BLaER1 (cell line): ENCODE measurements at regions not wholly inside any gene's neighbourhood (a gene's known extent, or its start where the extent isn't known, plus 50 kb on each side); places are given as distances from the start of the nearest gene placed in this dataset.
"Not testable (repeated sequence)": the region's sequence is repeated elsewhere in the genome, so short reads cannot be mapped to it uniquely, and the experiment has no call there.

Source experiments
- H3K27ac ChIP-seq: shearing (Covaris generic); formaldehyde crosslinking; 2 replicates; pipeline ENCODE4 v1.8.1; 2022
- H3K27me3 ChIP-seq: shearing (Covaris generic); formaldehyde crosslinking; 2 replicates; pipeline ENCODE4 v1.8.1; 2022
- H3K36me3 ChIP-seq: shearing (Covaris generic); formaldehyde crosslinking; 2 replicates; pipeline ENCODE4 v1.8.1; 2022
- H3K4me1 ChIP-seq: shearing (Covaris generic); formaldehyde crosslinking; 2 replicates; pipeline ENCODE4 v1.8.1; 2022
- H3K4me2 ChIP-seq: shearing (Covaris generic); formaldehyde crosslinking; 2 replicates; pipeline ENCODE4 v1.8.1; 2022
- H3K4me3 ChIP-seq: shearing (Covaris generic); formaldehyde crosslinking; 2 replicates; pipeline ENCODE4 v1.8.1; 2022
- H3K9ac ChIP-seq: shearing (Covaris generic); formaldehyde crosslinking; 2 replicates; pipeline ENCODE4 v1.8.1; 2022
- H3K9me3 ChIP-seq: shearing (Covaris generic); formaldehyde crosslinking; 2 replicates; pipeline ENCODE4 v1.8.1; 2022
- H4K20me1 ChIP-seq: shearing (Covaris generic); formaldehyde crosslinking; 2 replicates; pipeline ENCODE4 v1.8.1; 2022
- Cebpa-rat ChIP-seq: shearing (Covaris generic); IDR thresholded peaks from 2 replicates; pipeline ENCODE4 v1.8.1; 2022

DNA sequence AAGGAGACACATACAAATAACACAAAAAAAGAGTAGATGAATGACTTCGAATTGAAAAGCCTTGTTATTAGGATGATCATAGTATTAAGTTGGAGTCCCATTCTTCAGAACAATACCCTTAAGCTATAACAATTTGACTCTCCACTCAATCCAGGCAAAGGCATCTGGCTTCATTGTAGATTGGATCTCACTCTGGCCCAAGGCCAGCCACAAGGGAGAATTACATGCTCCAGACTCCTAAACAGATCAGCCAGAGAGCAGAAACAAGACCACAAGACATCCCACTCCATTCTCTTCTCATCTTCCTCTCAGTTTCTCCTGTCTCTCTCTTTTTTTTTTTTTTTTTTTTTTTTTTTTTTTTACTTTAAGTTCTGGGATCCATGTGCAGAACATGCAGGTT, 213.9 kb downstream of the DHX15 start:
- Histone ChIP-seq H3K36me3 (no peaks in the 10 kb centered on the region), H3K27ac (no peak overlapping the region), H4K20me1 (no peaks in the 10 kb centered on the region), H3K9ac (no peak overlapping the region), H3K9me3 (no peaks in the 10 kb centered on the region), H3K4me1 (no peaks in the 10 kb centered on the region), H3K4me2 (no peak overlapping the region), H3K27me3 (no peaks in the 10 kb centered on the region), H3K4me3 (no peak overlapping the region)
- TF ChIP-seq Cebpa-rat: no peak

DNA sequence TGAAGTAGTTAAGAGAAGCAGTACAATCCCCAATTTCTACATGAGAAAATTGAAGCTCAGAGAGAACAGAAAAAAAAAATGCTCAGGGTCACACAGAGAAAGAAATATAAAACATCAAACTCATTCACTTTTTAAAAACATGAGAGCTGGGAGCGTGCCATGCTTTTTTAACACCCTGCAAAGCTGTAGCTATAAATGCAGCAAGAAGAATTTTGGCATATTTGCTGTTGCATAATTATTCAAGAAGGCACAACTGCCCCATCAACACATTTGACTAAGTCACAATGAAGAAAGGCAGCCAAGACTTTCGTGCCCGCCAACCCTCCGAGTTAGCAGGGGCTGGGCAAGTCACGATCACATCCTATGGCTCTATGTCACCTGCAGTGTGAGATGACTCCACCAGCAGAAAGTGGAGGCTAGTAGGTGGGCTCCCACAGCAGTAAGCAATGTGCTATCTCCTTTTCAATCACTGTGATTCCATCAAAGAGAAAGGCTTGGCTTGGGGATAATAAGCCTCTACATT, 214.8 kb downstream of the DHX15 start:
- Histone ChIP-seq H3K4me2 (no peak overlapping the region), H3K4me1 (no peaks in the 10 kb centered on the region), H3K9me3 (no peaks in the 10 kb centered on the region), H3K27me3 (no peaks in the 10 kb centered on the region), H3K9ac (no peak overlapping the region), H4K20me1 (no peaks in the 10 kb centered on the region), H3K36me3 (no peaks in the 10 kb centered on the region), H3K4me3 (no peak overlapping the region), H3K27ac (no peak overlapping the region)
- no peak for TF ChIP-seq Cebpa-rat

DNA sequence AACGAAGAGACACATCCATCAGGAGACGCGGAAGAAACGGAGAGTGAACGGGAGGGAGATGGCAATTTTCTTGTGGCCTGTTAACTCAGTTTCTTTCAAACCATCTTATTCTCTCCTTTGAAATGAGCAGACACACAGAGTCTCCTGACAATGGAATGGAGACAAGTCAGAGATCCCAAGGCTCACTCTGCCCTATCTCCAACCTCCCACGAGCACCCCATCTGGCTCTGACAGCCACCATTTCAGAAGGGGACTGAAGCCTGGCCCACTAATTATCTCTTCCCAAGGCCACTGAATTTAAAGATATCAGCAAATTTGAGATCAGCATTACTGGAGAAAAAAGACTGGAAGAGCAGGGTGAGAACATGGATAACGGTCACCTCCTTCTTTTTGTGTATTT, 215.6 kb downstream of the DHX15 start:
- Histone ChIP-seq H4K20me1 (no peaks in the 10 kb centered on the region), H3K9ac (no peak overlapping the region), H3K4me3 (no peak overlapping the region), H3K27ac (no peak overlapping the region), H3K9me3 (no peaks in the 10 kb centered on the region), H3K4me2 (no peak overlapping the region), H3K27me3 (no peaks in the 10 kb centered on the region), H3K4me1 (no peaks in the 10 kb centered on the region), H3K36me3 (no peaks in the 10 kb centered on the region)
- no peak for TF ChIP-seq Cebpa-rat

DNA sequence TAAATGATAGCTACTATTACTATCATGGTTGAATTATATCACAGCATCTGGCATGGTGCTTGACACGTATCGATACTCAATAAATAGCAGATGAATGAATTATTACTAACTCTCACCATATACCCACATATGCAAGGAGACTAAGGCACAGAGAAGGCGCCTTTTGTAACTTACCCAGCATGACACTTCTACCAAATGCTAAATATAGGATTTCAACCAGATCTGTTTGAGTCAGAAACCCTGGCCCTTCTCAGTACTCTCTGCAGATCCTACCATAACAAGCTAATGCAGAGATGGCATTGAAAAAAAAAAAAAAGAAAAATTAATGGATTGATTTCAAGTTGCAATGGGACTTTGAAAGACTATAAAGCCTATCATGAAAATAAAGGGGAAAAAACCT, 219.5 kb downstream of the DHX15 start:
- Histone ChIP-seq H3K4me2 (no peak overlapping the region), H4K20me1 (no peaks in the 10 kb centered on the region), H3K4me1 (no peaks in the 10 kb centered on the region), H3K36me3 (no peaks in the 10 kb centered on the region), H3K9ac (no peak overlapping the region), H3K27me3 (no peaks in the 10 kb centered on the region), H3K9me3 (no peaks in the 10 kb centered on the region), H3K27ac (no peak overlapping the region), H3K4me3 (no peak overlapping the region)
- TF ChIP-seq Cebpa-rat: no peak

DNA sequence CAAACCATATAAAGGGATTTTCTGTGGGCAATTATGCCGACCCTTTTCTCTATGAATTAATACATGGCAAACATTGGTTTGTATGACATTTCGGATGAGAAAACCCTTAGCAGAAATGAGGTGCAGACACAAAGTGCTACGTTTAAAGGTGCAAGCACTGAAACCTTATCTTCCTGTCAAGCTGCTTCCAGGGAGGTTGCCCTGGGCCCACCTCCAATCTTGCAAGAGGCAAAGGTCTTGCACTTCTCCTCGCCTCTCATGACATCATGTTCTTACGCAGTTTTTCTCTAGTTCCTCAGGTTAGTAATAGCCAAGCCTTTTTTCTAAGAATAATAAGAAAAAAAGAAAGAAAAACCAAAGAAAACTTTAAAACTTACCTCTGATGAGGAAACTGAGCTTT, 220.1 kb downstream of the DHX15 start:
- H3K36me3 ChIP-seq: no peaks in the 10 kb centered on the region
- no peaks in the 10 kb centered on the region for H3K27me3 ChIP-seq
- H3K4me2 ChIP-seq: no peak overlapping the region
- no peaks in the 10 kb centered on the region for H3K4me1 ChIP-seq
- no peak for TF ChIP-seq Cebpa-rat
- H3K27ac ChIP-seq: no peak overlapping the region
- H3K9me3 ChIP-seq: no peaks in the 10 kb centered on the region
- H3K9ac ChIP-seq: no peak overlapping the region
- no peaks in the 10 kb centered on the region for H4K20me1 ChIP-seq
- H3K4me3 ChIP-seq: no peak overlapping the region

DNA sequence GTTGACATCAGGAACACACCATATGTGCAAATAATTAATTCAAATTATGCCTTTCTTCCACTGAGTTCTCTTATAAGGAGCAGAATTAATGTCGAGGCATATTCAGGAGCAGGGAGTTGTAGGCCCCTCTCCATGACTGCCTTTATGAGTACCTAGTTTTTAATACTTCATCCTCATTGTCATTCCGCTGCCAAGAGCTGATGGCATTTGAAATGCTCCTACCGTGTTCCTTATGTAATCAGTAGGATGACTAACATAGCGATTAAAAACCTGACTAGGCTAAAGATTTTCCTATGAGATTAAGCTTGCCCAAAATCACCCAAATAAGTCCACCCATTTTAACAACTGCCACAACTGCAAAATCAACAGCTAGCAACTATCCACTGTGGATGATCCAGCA, 220.6 kb downstream of the DHX15 start:
- no peak for TF ChIP-seq Cebpa-rat
- Histone ChIP-seq H3K9me3 (no peaks in the 10 kb centered on the region), H3K4me2 (no peak overlapping the region), H3K4me3 (no peak overlapping the region), H3K27ac (no peak overlapping the region), H3K4me1 (no peaks in the 10 kb centered on the region), H3K27me3 (no peaks in the 10 kb centered on the region), H3K9ac (no peak overlapping the region), H3K36me3 (no peaks in the 10 kb centered on the region), H4K20me1 (no peaks in the 10 kb centered on the region)

DNA sequence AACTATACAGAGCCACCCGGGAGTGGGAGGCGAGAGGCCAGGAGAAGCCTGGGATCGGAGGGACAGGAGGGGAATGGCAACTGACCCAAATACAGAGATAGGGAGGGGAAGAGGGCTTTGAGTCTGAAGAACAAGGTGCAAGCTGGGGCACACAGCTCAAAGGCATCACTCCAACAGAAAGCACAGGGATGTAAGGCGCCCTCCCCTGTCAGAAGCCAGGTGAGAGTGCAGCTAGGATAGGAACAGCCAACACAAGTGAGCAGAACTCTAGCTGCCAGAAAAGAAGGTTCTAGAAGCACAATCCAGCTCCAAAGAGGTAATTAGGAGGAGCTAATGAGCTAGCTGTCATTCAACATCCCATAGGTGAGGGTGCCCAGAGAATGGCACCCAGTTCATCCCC, 232.2 kb downstream of the DHX15 start:
- no peak overlapping the region for H3K4me3 ChIP-seq
- H3K36me3 ChIP-seq: no peaks in the 10 kb centered on the region
- no peak overlapping the region for H3K4me2 ChIP-seq
- H3K9ac ChIP-seq: no peak overlapping the region
- no peaks in the 10 kb centered on the region for H3K27me3 ChIP-seq
- TF ChIP-seq Cebpa-rat: no peak
- H4K20me1 ChIP-seq: no peaks in the 10 kb centered on the region
- no peaks in the 10 kb centered on the region for H3K9me3 ChIP-seq
- no peaks in the 10 kb centered on the region for H3K4me1 ChIP-seq
- H3K27ac ChIP-seq: no peak overlapping the region

DNA sequence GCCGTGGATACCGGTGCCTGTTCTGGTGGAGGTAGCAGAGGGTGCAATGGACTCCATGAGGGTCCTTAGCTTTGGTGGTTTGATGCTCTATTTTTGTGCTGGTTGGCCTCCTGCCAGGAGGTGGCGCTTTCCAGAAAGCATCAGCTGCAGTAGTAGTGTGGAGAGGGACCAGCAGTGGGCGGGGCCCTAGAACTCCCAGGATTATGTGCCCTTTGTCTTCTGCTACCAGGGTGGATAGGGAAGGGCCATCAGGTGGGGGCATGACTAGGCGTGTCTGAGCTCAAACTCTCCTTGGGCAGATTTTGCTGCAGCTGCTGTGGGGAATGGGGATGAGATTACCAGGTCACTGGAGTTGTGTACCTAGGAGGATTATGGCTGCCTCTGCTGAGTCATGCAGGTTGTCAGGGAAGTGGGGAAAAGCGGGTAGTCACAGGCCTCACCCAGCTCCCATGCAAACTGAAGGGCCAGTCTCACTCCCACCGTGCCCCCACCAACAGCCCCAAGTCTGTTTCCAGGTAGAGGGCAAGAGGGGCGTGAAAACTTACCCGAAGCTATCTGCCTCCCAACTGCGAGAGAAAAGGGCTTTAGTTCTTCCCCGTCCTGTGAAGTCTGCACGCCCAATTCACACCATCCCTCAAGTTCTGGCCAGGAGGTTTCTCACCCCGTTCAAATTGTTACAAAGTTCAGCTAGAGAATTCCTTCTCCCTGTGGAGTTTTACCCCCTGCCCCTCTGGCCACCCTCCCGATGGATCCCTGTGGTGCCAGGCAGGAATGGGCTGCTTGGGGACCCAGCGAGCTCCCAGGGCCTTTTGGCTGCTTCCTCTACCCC, 235.0 kb downstream of the DHX15 start:
- not testable (repeated sequence) for H3K9ac ChIP-seq, H3K9me3 ChIP-seq, H4K20me1 ChIP-seq, H3K27ac ChIP-seq, H3K4me3 ChIP-seq, H3K4me1 ChIP-seq, H3K4me2 ChIP-seq, H3K27me3 ChIP-seq, H3K36me3 ChIP-seq

DNA sequence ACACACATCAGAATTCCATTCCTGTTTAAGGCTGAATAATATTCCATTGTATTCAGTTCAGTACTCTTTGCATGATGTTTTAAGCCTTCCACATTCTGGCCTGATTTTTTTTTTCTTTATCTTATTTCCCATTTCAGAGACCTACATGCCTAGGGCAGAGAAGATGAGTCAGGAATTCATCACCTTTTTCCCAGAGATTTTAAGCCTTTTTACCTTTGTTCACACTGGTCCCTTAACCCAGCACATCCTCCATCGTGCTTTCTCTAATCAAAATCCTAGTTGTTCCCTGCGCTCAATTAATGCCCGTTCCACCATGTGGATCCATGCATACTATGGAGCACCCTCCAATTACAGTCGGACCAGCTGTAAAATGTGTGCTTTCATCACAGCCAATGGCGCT, 245.1 kb downstream of the DHX15 start:
- no peak overlapping the region for H3K27ac ChIP-seq
- H3K27me3 ChIP-seq: no peaks in the 10 kb centered on the region
- no peak overlapping the region for H3K4me3 ChIP-seq
- TF ChIP-seq Cebpa-rat: no peak
- no peak overlapping the region for H3K9ac ChIP-seq
- H3K36me3 ChIP-seq: no peaks in the 10 kb centered on the region
- H3K4me2 ChIP-seq: no peak overlapping the region
- no peaks in the 10 kb centered on the region for H3K9me3 ChIP-seq
- no peaks in the 10 kb centered on the region for H4K20me1 ChIP-seq
- H3K4me1 ChIP-seq: no peaks in the 10 kb centered on the region

DNA sequence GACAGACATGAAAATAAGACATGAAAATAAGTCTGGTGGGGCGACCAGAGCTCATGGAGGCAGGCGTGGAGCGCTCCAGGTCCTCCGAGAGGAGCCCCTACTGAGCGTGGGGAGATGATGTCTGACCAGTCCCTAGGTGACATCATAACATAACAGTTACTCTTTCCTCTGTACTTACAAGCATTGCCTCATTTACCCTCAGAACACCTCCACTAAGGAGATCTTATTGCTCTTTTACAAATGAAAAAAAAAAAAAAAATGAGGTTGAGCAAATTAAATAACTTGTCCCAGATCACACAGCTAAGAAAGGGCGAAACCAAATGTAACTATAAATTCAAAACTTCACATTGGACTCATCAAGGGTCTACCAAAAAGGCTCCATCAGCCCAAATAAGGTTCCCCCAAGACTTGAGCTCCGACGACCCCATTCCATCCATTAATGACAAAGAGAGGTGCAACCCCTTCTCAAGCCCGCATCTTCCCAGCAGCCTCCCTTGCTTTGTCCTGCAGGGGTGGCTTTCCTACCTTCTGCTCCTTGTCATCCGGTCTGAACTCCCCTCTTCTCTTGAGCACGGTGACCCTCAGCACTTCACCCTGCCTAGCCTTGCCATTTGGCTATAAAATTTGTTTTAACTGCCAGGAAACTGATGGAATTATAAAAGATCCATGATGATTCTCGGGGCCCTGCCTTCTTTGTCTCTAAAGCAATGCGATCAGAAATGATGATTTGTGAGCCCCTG, 246.7 kb downstream of the DHX15 start:
- Histone ChIP-seq H4K20me1 (no peaks in the 10 kb centered on the region), H3K36me3 (no peaks in the 10 kb centered on the region), H3K27me3 (no peaks in the 10 kb centered on the region), H3K27ac (no peak overlapping the region), H3K4me3 (no peak overlapping the region), H3K4me2 (no peak overlapping the region), H3K9me3 (no peaks in the 10 kb centered on the region), H3K4me1 (no peaks in the 10 kb centered on the region), H3K9ac (no peak overlapping the region)
- no peak for TF ChIP-seq Cebpa-rat
